ENCODE measurements at regions not wholly inside any gene's neighbourhood (a gene's known extent, or its start where the extent isn't known, plus 50 kb on each side); places are given as distances from the start of the nearest gene placed in this dataset.

DNA sequence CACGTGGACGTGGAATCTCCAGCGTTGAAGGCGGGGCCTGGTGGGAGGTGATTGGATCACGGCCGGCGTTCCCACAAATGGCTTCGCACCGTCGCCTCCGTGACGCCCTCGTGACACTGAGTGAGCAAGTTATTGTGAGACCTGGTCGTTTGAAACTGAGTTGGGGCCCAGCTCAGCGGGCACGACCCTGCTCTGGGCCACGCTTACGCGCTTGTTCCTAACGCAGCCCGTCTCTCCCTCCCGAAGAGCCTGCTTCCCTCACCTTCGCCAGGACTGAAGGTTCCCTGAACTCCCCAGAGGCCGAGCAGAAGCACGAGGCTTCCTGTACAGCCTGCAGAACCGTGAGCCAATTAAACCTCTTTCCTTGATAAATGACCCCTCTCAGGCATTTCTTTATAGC is 121.8 kb downstream of the RTP5 start:
- H3K79me2 ChIP-seq: no peaks in the 10 kb centered on the region
- H4K20me1 ChIP-seq (ENCODE audit: insufficient read depth, poor library complexity, severe bottlenecking): no peaks in the 10 kb centered on the region
- no peaks in the 10 kb centered on the region for H3K9me3 ChIP-seq (ENCODE audit: low read depth)
- DNase-seq (ENCODE audit: low spot score): no peak
- no peak overlapping the region for H3K27ac ChIP-seq
- no peaks in the 10 kb centered on the region for H3K9me2 ChIP-seq (replicated peaks; ENCODE audit: insufficient read depth)
- TF ChIP-seq EZH2phosphoT487 (IDR thresholded peaks at IDR 0.05; ENCODE audit: low read depth, severe bottlenecking, unreplicated experiment) (no peak), EZH2 (IDR thresholded peaks at IDR 0.05; ENCODE audit: borderline replicate concordance) (no peak)
- TF ChIP-seq, protein P1, sequence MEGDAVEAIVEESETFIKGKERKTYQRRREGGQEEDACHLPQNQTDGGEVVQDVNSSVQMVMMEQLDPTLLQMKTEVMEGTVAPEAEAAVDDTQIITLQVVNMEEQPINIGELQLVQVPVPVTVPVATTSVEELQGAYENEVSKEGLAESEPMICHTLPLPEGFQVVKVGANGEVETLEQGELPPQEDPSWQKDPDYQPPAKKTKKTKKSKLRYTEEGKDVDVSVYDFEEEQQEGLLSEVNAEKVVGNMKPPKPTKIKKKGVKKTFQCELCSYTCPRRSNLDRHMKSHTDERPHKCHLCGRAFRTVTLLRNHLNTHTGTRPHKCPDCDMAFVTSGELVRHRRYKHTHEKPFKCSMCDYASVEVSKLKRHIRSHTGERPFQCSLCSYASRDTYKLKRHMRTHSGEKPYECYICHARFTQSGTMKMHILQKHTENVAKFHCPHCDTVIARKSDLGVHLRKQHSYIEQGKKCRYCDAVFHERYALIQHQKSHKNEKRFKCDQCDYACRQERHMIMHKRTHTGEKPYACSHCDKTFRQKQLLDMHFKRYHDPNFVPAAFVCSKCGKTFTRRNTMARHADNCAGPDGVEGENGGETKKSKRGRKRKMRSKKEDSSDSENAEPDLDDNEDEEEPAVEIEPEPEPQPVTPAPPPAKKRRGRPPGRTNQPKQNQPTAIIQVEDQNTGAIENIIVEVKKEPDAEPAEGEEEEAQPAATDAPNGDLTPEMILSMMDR (IDR thresholded peaks at IDR 0.05; ENCODE audit: poor library complexity): no peak
- H3K27me3 ChIP-seq: no peaks in the 10 kb centered on the region
- no peak overlapping the region for H3K4me2 ChIP-seq
- H2AFZ ChIP-seq: no peak overlapping the region
- WGBS (ENCODE audit: low lambda C conversion rate, missing lambda C conversion rate): 96% methylated on average over 24 of the region's 26 CpGs
- H3K4me1 ChIP-seq (ENCODE audit: insufficient read depth): no peaks in the 10 kb centered on the region
- H3K4me3 ChIP-seq: no peak overlapping the region
- H3K36me3 ChIP-seq (replicated peaks; ENCODE audit: insufficient read depth, low read depth): no peaks in the 10 kb centered on the region

DNA sequence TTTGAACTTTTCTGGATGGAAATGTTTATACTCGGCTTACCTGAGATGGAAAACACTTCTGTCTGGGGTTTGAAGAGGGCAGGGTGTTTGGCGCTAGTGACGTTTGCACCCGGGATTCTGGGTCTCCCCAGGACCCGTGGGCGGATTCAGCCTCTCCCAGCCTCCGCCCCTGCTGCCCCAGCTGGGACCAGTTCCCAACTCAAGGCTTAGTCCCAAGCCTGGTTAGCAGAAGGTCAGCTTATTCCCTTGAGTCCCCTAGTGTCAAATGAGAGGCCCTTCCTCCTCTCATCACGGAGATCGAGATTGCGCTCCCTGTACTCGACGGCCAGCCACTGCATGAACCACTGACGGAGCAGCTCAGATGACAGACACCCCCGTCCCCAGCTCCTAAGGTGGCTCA is 123.2 kb downstream of the RTP5 start:
- Histone ChIP-seq H3K4me3 (no peak overlapping the region), H2AFZ (no peak overlapping the region), H3K36me3 (replicated peaks; ENCODE audit: insufficient read depth, low read depth) (no peaks in the 10 kb centered on the region), H3K4me2 (no peak overlapping the region), H4K20me1 (ENCODE audit: insufficient read depth, poor library complexity, severe bottlenecking) (no peaks in the 10 kb centered on the region), H3K9me3 (ENCODE audit: low read depth) (no peaks in the 10 kb centered on the region), H3K4me1 (ENCODE audit: insufficient read depth) (no peaks in the 10 kb centered on the region), H3K27ac (no peak overlapping the region), H3K27me3 (no peaks in the 10 kb centered on the region), H3K9me2 (replicated peaks; ENCODE audit: insufficient read depth) (no peaks in the 10 kb centered on the region), H3K79me2 (no peaks in the 10 kb centered on the region)
- DNase-seq (ENCODE audit: low spot score): no peak
- 96% methylated on average over 14 of the region's 14 CpGs for WGBS (ENCODE audit: low lambda C conversion rate, missing lambda C conversion rate)
- no peak for TF ChIP-seq EZH2phosphoT487 (IDR thresholded peaks at IDR 0.05; ENCODE audit: low read depth, severe bottlenecking, unreplicated experiment)
- TF ChIP-seq, protein P1 (IDR thresholded peaks at IDR 0.05; ENCODE audit: poor library complexity): no peak
- TF ChIP-seq EZH2 (IDR thresholded peaks at IDR 0.05; ENCODE audit: borderline replicate concordance): no peak

DNA sequence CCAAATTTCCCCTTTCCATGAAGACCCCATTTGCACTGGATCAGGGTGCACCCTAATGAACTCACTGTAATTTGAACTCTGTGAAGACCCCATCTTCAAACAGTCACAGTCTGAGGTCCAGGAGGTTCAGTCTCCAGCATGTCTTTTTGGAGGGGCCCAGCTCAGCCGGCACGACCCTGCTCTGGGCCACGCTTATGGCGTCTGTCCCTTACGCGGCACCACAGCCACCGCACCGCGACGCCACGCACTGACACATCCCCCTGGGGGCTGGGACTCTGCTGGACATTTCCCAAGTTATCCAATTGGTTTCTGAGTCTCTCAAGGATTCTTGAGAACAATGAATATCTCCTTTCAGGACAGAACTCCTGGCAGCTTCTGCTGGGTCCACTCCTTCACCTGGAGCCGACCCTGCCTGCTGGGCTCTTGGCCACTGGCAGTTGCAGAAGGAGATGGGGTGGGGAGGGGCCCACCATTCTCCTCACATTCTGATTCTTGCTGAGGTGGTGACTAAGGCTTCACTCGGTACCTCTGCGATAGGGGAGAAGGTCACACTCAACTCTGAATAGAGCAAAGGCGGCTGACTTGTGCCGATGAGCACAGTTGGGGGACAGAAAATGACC is 124.0 kb downstream of the RTP5 start:
- TF ChIP-seq EZH2 (IDR thresholded peaks at IDR 0.05; ENCODE audit: borderline replicate concordance): no peak
- TF ChIP-seq EZH2phosphoT487 (IDR thresholded peaks at IDR 0.05; ENCODE audit: low read depth, severe bottlenecking, unreplicated experiment): no peak
- TF ChIP-seq, protein P1 (IDR thresholded peaks at IDR 0.05; ENCODE audit: poor library complexity): no peak
- Histone ChIP-seq H3K27ac (no peak overlapping the region), H3K27me3 (no peaks in the 10 kb centered on the region), H3K4me2 (no peak overlapping the region), H3K4me1 (ENCODE audit: insufficient read depth) (no peaks in the 10 kb centered on the region), H4K20me1 (ENCODE audit: insufficient read depth, poor library complexity, severe bottlenecking) (no peaks in the 10 kb centered on the region), H3K79me2 (no peaks in the 10 kb centered on the region), H2AFZ (no peak overlapping the region), H3K36me3 (replicated peaks; ENCODE audit: insufficient read depth, low read depth) (no peaks in the 10 kb centered on the region), H3K9me2 (replicated peaks; ENCODE audit: insufficient read depth) (no peaks in the 10 kb centered on the region), H3K4me3 (no peak overlapping the region), H3K9me3 (ENCODE audit: low read depth) (no peaks in the 10 kb centered on the region)
- WGBS (ENCODE audit: low lambda C conversion rate, missing lambda C conversion rate): 98% methylated on average over 16 of the region's 16 CpGs
- no peak for DNase-seq (ENCODE audit: low spot score)
